WTC11 (cell line): ENCODE measurements at regions not wholly inside any gene's neighbourhood (a gene's known extent, or its start where the extent isn't known, plus 50 kb on each side); places are given as distances from the start of the nearest gene placed in this dataset.
A peak's percentile ranks its signal among the peaks of the same experiment; 100 is the strongest.

Experiments
- ATAC-seq: fragments of 200-7000 bp; cut with Tn5 transposase; 2 replicates; pipeline ENCODE4 v1.10.0; 2021; ENCODE audit warnings: mild to moderate bottlenecking, moderate library complexity
- CTCF ChIA-PET: fragments of 300-600 bp; sonication (Branson Sonifier 250); formaldehyde crosslinking; loops from one replicate; lab custom pipeline; 2021; ENCODE audit warnings: antibody characterized with exemption; lab: Charles Lee
- POLR2A ChIA-PET: fragments of 350-600 bp; sonication (Branson Sonifier 250); formaldehyde crosslinking; loops from one replicate; lab custom pipeline; 2021; ENCODE audit warnings: antibody characterized with exemption; lab: Charles Lee
- DNase-seq: peaks from one replicate; pipeline ENCODE4 v3.0.0; 2021; ENCODE audit warnings: low spot score
- H3K27ac Mint-ChIP-seq: 2 replicates; pipeline ENCODE4 v1.8.0; 2021; ENCODE audit warnings: mixed read lengths
- H3K27me3 Mint-ChIP-seq: 2 replicates; pipeline ENCODE4 v1.8.0; 2021; ENCODE audit warnings: low read depth, mild to moderate bottlenecking, moderate library complexity, mixed read lengths
- H3K36me3 Mint-ChIP-seq: 2 replicates; pipeline ENCODE4 v1.8.0; 2021; ENCODE audit warnings: mixed read lengths
- H3K4me1 Mint-ChIP-seq: 2 replicates; pipeline ENCODE4 v1.8.0; 2022; ENCODE audit warnings: mixed read lengths
- H3K4me3 Mint-ChIP-seq: 2 replicates; pipeline ENCODE4 v1.8.0; 2021; ENCODE audit warnings: mild to moderate bottlenecking, moderate library complexity, mixed read lengths
- H3K9me3 Mint-ChIP-seq: 2 replicates; pipeline ENCODE4 v1.8.0; 2021; ENCODE audit warnings: mixed read lengths
- CREB1 ChIP-seq: sonication (generic); formaldehyde crosslinking; IDR thresholded peaks from 2 replicates; pipeline ENCODE4 v1.8.0; 2023; ENCODE audit warnings: mild to moderate bottlenecking, missing genetic modification reagents
- CREM ChIP-seq: sonication (generic); formaldehyde crosslinking; IDR thresholded peaks from 2 replicates; pipeline ENCODE4 v1.8.1; 2022; ENCODE audit warnings: mild to moderate bottlenecking, missing genetic modification reagents, moderate library complexity
- ELF4 ChIP-seq: sonication (generic); formaldehyde crosslinking; IDR thresholded peaks from 2 replicates; pipeline ENCODE4 v1.8.1; 2022; ENCODE audit warnings: low read depth, mild to moderate bottlenecking, moderate library complexity, missing genetic modification reagents
- ESRRA ChIP-seq: sonication (generic); formaldehyde crosslinking; IDR thresholded peaks from 2 replicates; pipeline ENCODE4 v1.8.1; 2022; ENCODE audit warnings: mild to moderate bottlenecking, missing genetic modification reagents, borderline replicate concordance
- GABPB1 ChIP-seq: sonication (generic); formaldehyde crosslinking; IDR thresholded peaks from 2 replicates; pipeline ENCODE4 v1.8.1; 2023; ENCODE audit warnings: mild to moderate bottlenecking, missing genetic modification reagents
- NFYB ChIP-seq: sonication (generic); formaldehyde crosslinking; conservative IDR thresholded peaks from 2 replicates; pipeline ENCODE4 v1.8.0; 2022; ENCODE audit warnings: low read depth, missing genetic modification reagents
- TCF7 ChIP-seq: sonication (generic); formaldehyde crosslinking; IDR thresholded peaks from 2 replicates; pipeline ENCODE4 v1.8.0; 2022; ENCODE audit warnings: mild to moderate bottlenecking, low read depth, missing genetic modification reagents, moderate library complexity
- ZBTB21 ChIP-seq: sonication (generic); formaldehyde crosslinking; IDR thresholded peaks from 2 replicates; pipeline ENCODE4 v1.8.1; 2023; ENCODE audit warnings: mild to moderate bottlenecking, missing genetic modification reagents, borderline replicate concordance
- ZNF138 ChIP-seq: sonication (generic); formaldehyde crosslinking; conservative IDR thresholded peaks from 2 replicates; pipeline ENCODE4 v1.8.1; 2022; ENCODE audit warnings: mild to moderate bottlenecking, moderate library complexity, missing genetic modification reagents
- ZNF423 ChIP-seq: fragments of 250-450 bp; sonication (Bioruptor Pico); IDR thresholded peaks from 2 replicates; pipeline ENCODE4 v2.1.2; 2022; ENCODE audit warnings: mild to moderate bottlenecking, moderate library complexity
- ZNF671 ChIP-seq: fragments of 250-450 bp; sonication (Bioruptor Pico); IDR thresholded peaks from 2 replicates; pipeline ENCODE4 v1.8.0; 2021; ENCODE audit warnings: mild to moderate bottlenecking
- TF ChIP-seq, protein P1 (sequence below): sonication (generic); formaldehyde crosslinking; IDR thresholded peaks from 2 replicates; pipeline ENCODE4 v1.8.1; 2022; ENCODE audit warnings: mild to moderate bottlenecking, missing genetic modification reagents, moderate library complexity, borderline replicate concordance
- TF ChIP-seq, protein P2 (sequence below): sonication (generic); formaldehyde crosslinking; IDR thresholded peaks from 2 replicates; pipeline ENCODE4 v1.8.0; 2022; ENCODE audit warnings: missing genetic modification reagents
- TF ChIP-seq, protein P3 (sequence below): fragments of 250-450 bp; sonication (Bioruptor Pico); IDR thresholded peaks from 2 replicates; pipeline ENCODE4 v1.9.0; 2021; ENCODE audit warnings: moderate library complexity, mild to moderate bottlenecking, inconsistent platforms, borderline replicate concordance
- TF ChIP-seq, protein P4 (sequence below): sonication (generic); formaldehyde crosslinking; IDR thresholded peaks from 2 replicates; pipeline ENCODE4 v1.8.1; 2023; ENCODE audit warnings: mild to moderate bottlenecking, missing genetic modification reagents
- TF ChIP-seq, protein P5 (sequence below): sonication (generic); formaldehyde crosslinking; IDR thresholded peaks from 2 replicates; pipeline ENCODE4 v1.8.1; 2023; ENCODE audit warnings: mild to moderate bottlenecking, missing genetic modification reagents
- TF ChIP-seq, protein P6 (sequence below): sonication (generic); formaldehyde crosslinking; conservative IDR thresholded peaks from 2 replicates; pipeline ENCODE4 v1.8.1; 2023; ENCODE audit warnings: mild to moderate bottlenecking, low read depth, missing genetic modification reagents, moderate library complexity
- TF ChIP-seq, protein P7 (sequence below): sonication (generic); formaldehyde crosslinking; conservative IDR thresholded peaks from 2 replicates; pipeline ENCODE4 v1.8.1; 2022; ENCODE audit warnings: mild to moderate bottlenecking, missing genetic modification reagents

DNA sequence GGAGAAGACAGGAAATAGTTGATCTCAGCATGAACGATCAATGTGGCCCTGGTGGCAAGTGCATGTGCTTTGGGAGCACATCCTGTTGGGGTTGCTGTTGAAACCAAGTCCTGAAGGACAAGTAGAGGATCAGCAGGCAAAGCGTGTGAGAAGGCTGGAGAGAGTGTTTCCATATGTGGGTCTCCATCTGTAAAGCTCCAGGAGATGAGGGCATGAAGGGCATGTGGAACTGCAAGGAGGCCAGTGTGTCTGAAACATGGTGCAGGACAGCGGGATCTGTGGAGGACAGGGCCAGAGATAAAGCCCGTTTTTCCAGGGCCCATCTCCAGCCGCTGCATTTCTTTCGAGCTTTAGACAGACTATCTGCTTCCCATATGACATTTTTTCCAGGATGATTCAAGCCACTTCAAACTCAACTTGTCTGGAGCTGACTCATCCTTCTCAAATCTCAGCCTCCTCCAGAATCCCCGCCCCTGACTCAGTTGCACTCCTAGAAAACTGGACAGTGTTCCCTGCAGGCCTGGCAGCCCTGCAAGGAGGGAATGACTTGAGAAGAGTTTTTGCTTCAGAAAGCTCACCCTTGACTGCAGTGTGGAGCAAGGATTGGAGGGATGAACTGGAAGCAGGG, 226.1 kb downstream of the VAPA start (continued):
- TF ChIP-seq, protein P1, sequence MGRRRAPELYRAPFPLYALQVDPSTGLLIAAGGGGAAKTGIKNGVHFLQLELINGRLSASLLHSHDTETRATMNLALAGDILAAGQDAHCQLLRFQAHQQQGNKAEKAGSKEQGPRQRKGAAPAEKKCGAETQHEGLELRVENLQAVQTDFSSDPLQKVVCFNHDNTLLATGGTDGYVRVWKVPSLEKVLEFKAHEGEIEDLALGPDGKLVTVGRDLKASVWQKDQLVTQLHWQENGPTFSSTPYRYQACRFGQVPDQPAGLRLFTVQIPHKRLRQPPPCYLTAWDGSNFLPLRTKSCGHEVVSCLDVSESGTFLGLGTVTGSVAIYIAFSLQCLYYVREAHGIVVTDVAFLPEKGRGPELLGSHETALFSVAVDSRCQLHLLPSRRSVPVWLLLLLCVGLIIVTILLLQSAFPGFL, result no peak
- TF ChIP-seq, protein P2, sequence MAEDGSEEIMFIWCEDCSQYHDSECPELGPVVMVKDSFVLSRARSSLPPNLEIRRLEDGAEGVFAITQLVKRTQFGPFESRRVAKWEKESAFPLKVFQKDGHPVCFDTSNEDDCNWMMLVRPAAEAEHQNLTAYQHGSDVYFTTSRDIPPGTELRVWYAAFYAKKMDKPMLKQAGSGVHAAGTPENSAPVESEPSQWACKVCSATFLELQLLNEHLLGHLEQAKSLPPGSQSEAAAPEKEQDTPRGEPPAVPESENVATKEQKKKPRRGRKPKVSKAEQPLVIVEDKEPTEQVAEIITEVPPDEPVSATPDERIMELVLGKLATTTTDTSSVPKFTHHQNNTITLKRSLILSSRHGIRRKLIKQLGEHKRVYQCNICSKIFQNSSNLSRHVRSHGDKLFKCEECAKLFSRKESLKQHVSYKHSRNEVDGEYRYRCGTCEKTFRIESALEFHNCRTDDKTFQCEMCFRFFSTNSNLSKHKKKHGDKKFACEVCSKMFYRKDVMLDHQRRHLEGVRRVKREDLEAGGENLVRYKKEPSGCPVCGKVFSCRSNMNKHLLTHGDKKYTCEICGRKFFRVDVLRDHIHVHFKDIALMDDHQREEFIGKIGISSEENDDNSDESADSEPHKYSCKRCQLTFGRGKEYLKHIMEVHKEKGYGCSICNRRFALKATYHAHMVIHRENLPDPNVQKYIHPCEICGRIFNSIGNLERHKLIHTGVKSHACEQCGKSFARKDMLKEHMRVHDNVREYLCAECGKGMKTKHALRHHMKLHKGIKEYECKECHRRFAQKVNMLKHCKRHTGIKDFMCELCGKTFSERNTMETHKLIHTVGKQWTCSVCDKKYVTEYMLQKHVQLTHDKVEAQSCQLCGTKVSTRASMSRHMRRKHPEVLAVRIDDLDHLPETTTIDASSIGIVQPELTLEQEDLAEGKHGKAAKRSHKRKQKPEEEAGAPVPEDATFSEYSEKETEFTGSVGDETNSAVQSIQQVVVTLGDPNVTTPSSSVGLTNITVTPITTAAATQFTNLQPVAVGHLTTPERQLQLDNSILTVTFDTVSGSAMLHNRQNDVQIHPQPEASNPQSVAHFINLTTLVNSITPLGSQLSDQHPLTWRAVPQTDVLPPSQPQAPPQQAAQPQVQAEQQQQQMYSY (CRISPR knock-in tag), result no peak
- TF ChIP-seq TCF7 (CRISPR knock-in tag) (no peak), NFYB (CRISPR knock-in tag) (no peak), ZNF138 (no peak), CREM (CRISPR knock-in tag) (no peak), ZBTB21 (CRISPR knock-in tag) (no peak), CREB1 (CRISPR knock-in tag) (no peak), ESRRA (CRISPR knock-in tag) (no peak), ELF4 (CRISPR knock-in tag) (no peak)
- TF ChIP-seq, protein P3, sequence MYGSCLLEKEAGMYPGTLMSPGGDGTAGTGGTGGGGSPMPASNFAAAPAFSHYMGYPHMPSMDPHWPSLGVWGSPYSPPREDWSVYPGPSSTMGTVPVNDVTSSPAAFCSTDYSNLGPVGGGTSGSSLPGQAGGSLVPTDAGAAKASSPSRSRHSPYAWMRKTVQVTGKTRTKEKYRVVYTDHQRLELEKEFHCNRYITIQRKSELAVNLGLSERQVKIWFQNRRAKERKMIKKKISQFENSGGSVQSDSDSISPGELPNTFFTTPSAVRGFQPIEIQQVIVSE (CRISPR knock-in tag), result no peak
- TF ChIP-seq, protein P4, sequence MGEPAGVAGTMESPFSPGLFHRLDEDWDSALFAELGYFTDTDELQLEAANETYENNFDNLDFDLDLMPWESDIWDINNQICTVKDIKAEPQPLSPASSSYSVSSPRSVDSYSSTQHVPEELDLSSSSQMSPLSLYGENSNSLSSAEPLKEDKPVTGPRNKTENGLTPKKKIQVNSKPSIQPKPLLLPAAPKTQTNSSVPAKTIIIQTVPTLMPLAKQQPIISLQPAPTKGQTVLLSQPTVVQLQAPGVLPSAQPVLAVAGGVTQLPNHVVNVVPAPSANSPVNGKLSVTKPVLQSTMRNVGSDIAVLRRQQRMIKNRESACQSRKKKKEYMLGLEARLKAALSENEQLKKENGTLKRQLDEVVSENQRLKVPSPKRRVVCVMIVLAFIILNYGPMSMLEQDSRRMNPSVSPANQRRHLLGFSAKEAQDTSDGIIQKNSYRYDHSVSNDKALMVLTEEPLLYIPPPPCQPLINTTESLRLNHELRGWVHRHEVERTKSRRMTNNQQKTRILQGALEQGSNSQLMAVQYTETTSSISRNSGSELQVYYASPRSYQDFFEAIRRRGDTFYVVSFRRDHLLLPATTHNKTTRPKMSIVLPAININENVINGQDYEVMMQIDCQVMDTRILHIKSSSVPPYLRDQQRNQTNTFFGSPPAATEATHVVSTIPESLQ, result no peak

DNA sequence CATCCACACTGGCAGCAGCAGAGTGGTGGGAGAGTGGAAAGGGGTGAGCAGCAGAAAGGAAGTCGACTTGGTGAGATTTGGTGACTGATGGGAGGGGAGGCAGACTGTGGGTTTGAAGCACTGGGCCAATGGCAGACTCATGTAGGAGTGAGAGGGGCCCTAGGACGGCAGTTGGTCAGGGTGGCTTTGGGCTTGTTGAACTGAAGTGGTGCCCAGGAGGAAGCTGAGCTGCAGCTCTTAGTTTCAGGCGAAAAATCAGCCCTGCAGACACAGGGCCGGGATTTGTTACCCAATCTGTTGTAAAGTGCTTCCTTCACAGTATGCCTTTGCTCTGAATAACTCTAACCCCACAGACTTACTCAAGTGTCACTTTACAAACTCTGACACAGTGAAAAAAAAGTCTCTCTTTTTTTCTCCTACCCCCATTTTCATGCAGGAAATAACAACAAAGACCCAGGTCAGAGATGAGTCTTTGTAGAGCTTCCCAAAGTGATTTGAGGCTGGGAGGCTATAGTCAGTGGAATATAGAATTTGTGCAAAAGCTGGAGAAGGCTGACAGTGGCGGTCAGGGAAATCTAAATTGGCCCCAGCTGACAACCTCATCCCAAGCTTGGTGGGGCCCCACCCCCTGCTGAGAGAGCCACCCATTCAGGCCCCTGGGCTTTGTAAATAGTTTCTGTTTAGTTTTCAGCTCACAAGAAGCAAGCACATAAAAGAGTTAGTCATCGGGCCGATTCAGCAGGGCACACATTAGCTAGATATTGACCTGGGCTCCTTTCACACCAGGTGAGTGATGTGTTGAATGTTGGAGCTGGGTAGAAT, 226.9 kb downstream of the VAPA start:
- no peak overlapping the region; the same call in 1 of the 2 replicates for H3K4me3 Mint-ChIP-seq
- CTCF ChIA-PET, result interaction anchor here (0.6 to 1.4 kb wide), 2 partner anchors 109 to 420 kb away, joined by 3 to 4 read pairs; no protein-coding TSS in a partner anchor
- peak overlapping the region; percentile 21 for H3K27ac Mint-ChIP-seq
- H3K9me3 Mint-ChIP-seq, result no peaks in the 10 kb centered on the region
- no peaks in the 10 kb centered on the region; the same call in 1 of the 2 replicates for H3K27me3 Mint-ChIP-seq
- peaks cover 37% of the 10 kb centered on the region for H3K4me1 Mint-ChIP-seq
- POLR2A ChIA-PET, result no interaction called here
- no peak for DNase-seq
- TF ChIP-seq ZNF423, result peak; percentile 25; the same call in 1 of the 2 replicates
- TF ChIP-seq GABPB1, result no peak
- no peaks in the 10 kb centered on the region for H3K36me3 Mint-ChIP-seq
- peak; percentile 32 for ATAC-seq

DNA sequence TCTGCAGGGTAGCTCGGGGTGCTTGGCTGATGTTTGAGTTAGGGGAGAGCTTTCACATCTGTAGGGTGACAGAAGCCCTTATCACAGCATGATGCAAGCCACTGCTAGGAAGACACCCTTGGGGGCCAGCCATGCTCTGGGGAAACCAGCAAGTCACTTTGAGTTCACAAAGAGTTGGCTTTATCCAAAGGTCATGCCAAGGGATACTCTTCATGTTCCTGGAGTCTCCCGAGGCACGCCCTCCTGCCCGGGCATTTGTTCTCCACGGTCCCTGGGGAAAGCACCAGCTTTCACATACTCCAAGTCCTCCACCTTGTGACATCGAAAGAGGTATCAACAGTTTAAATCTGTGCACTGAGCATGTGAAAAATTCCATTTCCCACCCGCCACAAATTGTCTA, 227.7 kb downstream of the VAPA start:
- Mint-ChIP-seq H3K4me1 (peaks cover 37% of the 10 kb centered on the region), H3K36me3 (no peaks in the 10 kb centered on the region), H3K4me3 (no peak overlapping the region), H3K27me3 (no peaks in the 10 kb centered on the region; the same call in 1 of the 2 replicates), H3K27ac (no peak overlapping the region), H3K9me3 (no peaks in the 10 kb centered on the region)
- ATAC-seq (no peak), DNase-seq (no peak)
- CTCF ChIA-PET, result interaction anchor here (1.0 to 1.4 kb wide), 2 partner anchors 9 to 110 kb away, joined by 3 to 4 read pairs; no protein-coding TSS in a partner anchor
- TF ChIP-seq ZNF671 (CRISPR knock-in tag), result no peak
- TF ChIP-seq, protein P5, sequence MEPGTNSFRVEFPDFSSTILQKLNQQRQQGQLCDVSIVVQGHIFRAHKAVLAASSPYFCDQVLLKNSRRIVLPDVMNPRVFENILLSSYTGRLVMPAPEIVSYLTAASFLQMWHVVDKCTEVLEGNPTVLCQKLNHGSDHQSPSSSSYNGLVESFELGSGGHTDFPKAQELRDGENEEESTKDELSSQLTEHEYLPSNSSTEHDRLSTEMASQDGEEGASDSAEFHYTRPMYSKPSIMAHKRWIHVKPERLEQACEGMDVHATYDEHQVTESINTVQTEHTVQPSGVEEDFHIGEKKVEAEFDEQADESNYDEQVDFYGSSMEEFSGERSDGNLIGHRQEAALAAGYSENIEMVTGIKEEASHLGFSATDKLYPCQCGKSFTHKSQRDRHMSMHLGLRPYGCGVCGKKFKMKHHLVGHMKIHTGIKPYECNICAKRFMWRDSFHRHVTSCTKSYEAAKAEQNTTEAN (CRISPR knock-in tag), result no peak
- TF ChIP-seq GABPB1, result no peak
- no peak for TF ChIP-seq TCF7 (CRISPR knock-in tag)
- TF ChIP-seq, protein P6, sequence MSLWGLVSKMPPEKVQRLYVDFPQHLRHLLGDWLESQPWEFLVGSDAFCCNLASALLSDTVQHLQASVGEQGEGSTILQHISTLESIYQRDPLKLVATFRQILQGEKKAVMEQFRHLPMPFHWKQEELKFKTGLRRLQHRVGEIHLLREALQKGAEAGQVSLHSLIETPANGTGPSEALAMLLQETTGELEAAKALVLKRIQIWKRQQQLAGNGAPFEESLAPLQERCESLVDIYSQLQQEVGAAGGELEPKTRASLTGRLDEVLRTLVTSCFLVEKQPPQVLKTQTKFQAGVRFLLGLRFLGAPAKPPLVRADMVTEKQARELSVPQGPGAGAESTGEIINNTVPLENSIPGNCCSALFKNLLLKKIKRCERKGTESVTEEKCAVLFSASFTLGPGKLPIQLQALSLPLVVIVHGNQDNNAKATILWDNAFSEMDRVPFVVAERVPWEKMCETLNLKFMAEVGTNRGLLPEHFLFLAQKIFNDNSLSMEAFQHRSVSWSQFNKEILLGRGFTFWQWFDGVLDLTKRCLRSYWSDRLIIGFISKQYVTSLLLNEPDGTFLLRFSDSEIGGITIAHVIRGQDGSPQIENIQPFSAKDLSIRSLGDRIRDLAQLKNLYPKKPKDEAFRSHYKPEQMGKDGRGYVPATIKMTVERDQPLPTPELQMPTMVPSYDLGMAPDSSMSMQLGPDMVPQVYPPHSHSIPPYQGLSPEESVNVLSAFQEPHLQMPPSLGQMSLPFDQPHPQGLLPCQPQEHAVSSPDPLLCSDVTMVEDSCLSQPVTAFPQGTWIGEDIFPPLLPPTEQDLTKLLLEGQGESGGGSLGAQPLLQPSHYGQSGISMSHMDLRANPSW, result no peak
- TF ChIP-seq, protein P7, sequence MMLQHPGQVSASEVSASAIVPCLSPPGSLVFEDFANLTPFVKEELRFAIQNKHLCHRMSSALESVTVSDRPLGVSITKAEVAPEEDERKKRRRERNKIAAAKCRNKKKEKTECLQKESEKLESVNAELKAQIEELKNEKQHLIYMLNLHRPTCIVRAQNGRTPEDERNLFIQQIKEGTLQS, result no peak
- POLR2A ChIA-PET, result no interaction called here
